Loucy (cell line): ENCODE measurements at regions not wholly inside any gene's neighbourhood (a gene's known extent, or its start where the extent isn't known, plus 50 kb on each side); places are given as distances from the start of the nearest gene placed in this dataset.

Source experiments
- H2AFZ ChIP-seq: fragments of 200-600 bp; sonication (generic); 2 replicates; pipeline ENCODE4 v1.6.0; 2016; ENCODE audit warnings: antibody characterized with exemption, mild to moderate bottlenecking, low read length, moderate library complexity
- H3F3A ChIP-seq: fragments of 200-600 bp; 2 replicates; pipeline ENCODE4 v1.6.0; 2016; ENCODE audit warnings: antibody characterized with exemption, low read depth, mild to moderate bottlenecking
- H3K27me3 ChIP-seq: fragments of 200-600 bp; sonication (generic); 2 replicates; pipeline ENCODE4 v1.6.1; 2014; ENCODE audit warnings: low read length, mild to moderate bottlenecking; ENCODE audit not compliant: insufficient read depth, poor library complexity, severe bottlenecking
- H3K36me3 ChIP-seq: fragments of 200-600 bp; sonication (generic); 2 replicates; pipeline ENCODE4 v1.6.1; 2016; ENCODE audit warnings: low read length; ENCODE audit not compliant: insufficient read depth
- H3K4me1 ChIP-seq: fragments of 200-600 bp; sonication (generic); 2 replicates; pipeline ENCODE4 v1.5.1; 2014; ENCODE audit warnings: low read length, mild to moderate bottlenecking; ENCODE audit not compliant: insufficient read depth, poor library complexity, severe bottlenecking
- H3K4me2 ChIP-seq: fragments of 200-600 bp; sonication (generic); 2 replicates; pipeline ENCODE4 v1.6.0; 2014; ENCODE audit warnings: antibody characterized with exemption, low read length, low read depth, mild to moderate bottlenecking; ENCODE audit not compliant: poor library complexity, severe bottlenecking
- H3K4me3 ChIP-seq: fragments of 200-600 bp; sonication (generic); 2 replicates; pipeline ENCODE4 v1.5.1; 2014; ENCODE audit warnings: low read length, mild to moderate bottlenecking, mixed read lengths; ENCODE audit not compliant: poor library complexity, severe bottlenecking
- H3K79me2 ChIP-seq: fragments of 200-600 bp; sonication (generic); 2 replicates; pipeline ENCODE4 v1.6.1; 2014; ENCODE audit warnings: low read length; ENCODE audit not compliant: insufficient read depth
- H3K9ac ChIP-seq: fragments of 200-600 bp; sonication (generic); 2 replicates; pipeline ENCODE4 v1.6.0; 2014; ENCODE audit warnings: mild to moderate bottlenecking, low read depth, low read length, moderate library complexity; ENCODE audit not compliant: poor library complexity, severe bottlenecking
- H3K9me2 ChIP-seq: fragments of 200-600 bp; sonication (generic); replicated peaks from 2 replicates; pipeline ENCODE4 v1.6.1; 2016; ENCODE audit warnings: low read depth, low read length, mixed read lengths
- H3K9me3 ChIP-seq: fragments of 200-600 bp; sonication (generic); 2 replicates; pipeline ENCODE4 v1.6.1; 2014; ENCODE audit warnings: mild to moderate bottlenecking, antibody characterized with exemption, low read length, low read depth; ENCODE audit not compliant: insufficient read depth
- H4K20me1 ChIP-seq: fragments of 200-600 bp; sonication (generic); 2 replicates; pipeline ENCODE4 v1.6.0; 2014; ENCODE audit warnings: antibody characterized with exemption, low read length, mild to moderate bottlenecking; ENCODE audit not compliant: insufficient read depth, poor library complexity, severe bottlenecking
- CTCF ChIP-seq: fragments of 200-600 bp; sonication (generic); conservative IDR thresholded peaks from 2 replicates; pipeline ENCODE4 v1.5.1; 2014; ENCODE audit warnings: mild to moderate bottlenecking, antibody characterized with exemption, low read length
- EZH2phosphoT487 ChIP-seq: fragments of 200-600 bp; IDR thresholded peaks from 2 replicates; pipeline ENCODE4 v1.6.1; 2018; ENCODE audit warnings: antibody characterized with exemption, mild to moderate bottlenecking, moderate library complexity, borderline replicate concordance

GRCh38 chr1:229945795-229946194 lies 121.2 kb upstream of the GALNT2 start:
- no peak overlapping the region for H3K9ac ChIP-seq
- no peaks in the 10 kb centered on the region for H3K9me3 ChIP-seq
- no peaks in the 10 kb centered on the region for H4K20me1 ChIP-seq
- H3K9me2 ChIP-seq = no peaks in the 10 kb centered on the region
- no peaks in the 10 kb centered on the region for H3K27me3 ChIP-seq
- H3K4me3 ChIP-seq = no peak overlapping the region
- H3K4me1 ChIP-seq = no peaks in the 10 kb centered on the region
- TF ChIP-seq EZH2phosphoT487 (no peak), CTCF (no peak)
- no peak overlapping the region for H3K4me2 ChIP-seq
- H3K79me2 ChIP-seq = no peaks in the 10 kb centered on the region
- no peaks in the 10 kb centered on the region for H3F3A ChIP-seq
- no peak overlapping the region for H2AFZ ChIP-seq
- H3K36me3 ChIP-seq = no peaks in the 10 kb centered on the region

- Histone ChIP-seq H3K9me3 (no peaks in the 10 kb centered on the region), H3K9ac (no peak overlapping the region), H3K27me3 (no peaks in the 10 kb centered on the region), H4K20me1 (no peaks in the 10 kb centered on the region), H3K9me2 (no peaks in the 10 kb centered on the region), H3K4me3 (no peak overlapping the region), H3K36me3 (no peaks in the 10 kb centered on the region), H2AFZ (no peak overlapping the region), H3K79me2 (no peaks in the 10 kb centered on the region), H3K4me2 (no peak overlapping the region), H3F3A (no peaks in the 10 kb centered on the region), H3K4me1 (no peaks in the 10 kb centered on the region)
- TF ChIP-seq CTCF (no peak), EZH2phosphoT487 (no peak)
Observed at GRCh38 chr1:229947968-229948367, 119.1 kb upstream of the GALNT2 start.

GRCh38 chr1:229948438-229948837 lies 118.6 kb upstream of the GALNT2 start:
- Histone ChIP-seq H3F3A (no peaks in the 10 kb centered on the region), H3K9ac (no peak overlapping the region), H4K20me1 (no peaks in the 10 kb centered on the region), H3K4me2 (no peak overlapping the region), H3K27me3 (no peaks in the 10 kb centered on the region), H3K9me2 (no peaks in the 10 kb centered on the region), H2AFZ (no peak overlapping the region), H3K79me2 (no peaks in the 10 kb centered on the region), H3K4me3 (no peak overlapping the region), H3K9me3 (no peaks in the 10 kb centered on the region), H3K4me1 (peaks cover under 1% of the 10 kb centered on the region), H3K36me3 (no peaks in the 10 kb centered on the region)
- no peak for TF ChIP-seq CTCF
- no peak for TF ChIP-seq EZH2phosphoT487
